Right ventricle myocardium superior (tissue), 1 donor: ENCODE measurements at regions not wholly inside any gene's neighbourhood (a gene's known extent, or its start where the extent isn't known, plus 50 kb on each side); places are given as distances from the start of the nearest gene placed in this dataset.
"Not testable (repeated sequence)": the region's sequence is repeated elsewhere in the genome, so short reads cannot be mapped to it uniquely, and the experiment has no call there.

Experiments used
- ATAC-seq: fragments of 200-7000 bp; cut with Tn5 transposase; one replicate; pipeline ENCODE4 v1.9.1; 2020; ENCODE audit warnings: mild to moderate bottlenecking; ENCODE audit not compliant: poor library complexity
- DNase-seq: peaks from one replicate; pipeline ENCODE4 v3.0.0-alpha.2; 2020
- intact Hi-C: fragments of 100-400 bp; cut with DNase I; formaldehyde crosslinking; loops from one replicate; pipeline ENCODE4 v1.11.2; 2022
- donor health status: DM: no; HTN: yes; CAD: no; lungs with severe emphysema.

GRCh38 chr2:121153516-121153915, 131.5 kb downstream of the TFCP2L1 start:
- DNase-seq, result no peak
- no peak for ATAC-seq
- intact Hi-C loops, result no loop called here

- no peak for DNase-seq
- peak; percentile 29 for ATAC-seq
- intact Hi-C loops, result no loop called here
These were observed 129.4 kb downstream of the TFCP2L1 start for GRCh38 chr2:121155502-121156056.

GRCh38 chr2:121157481-121157880, 127.5 kb downstream of the TFCP2L1 start:
- DNase-seq, ATAC-seq, intact Hi-C loops: not testable (repeated sequence)

- intact Hi-C loops, result no loop called here
- ATAC-seq (no peak), DNase-seq (no peak)
These were observed 125.5 kb downstream of the TFCP2L1 start for GRCh38 chr2:121159291-121160071.

- intact Hi-C loops, result no loop called here
- ATAC-seq (no peak), DNase-seq (no peak)
These were observed 124.6 kb downstream of the TFCP2L1 start for GRCh38 chr2:121160366-121160765.

- ATAC-seq, result no peak
- DNase-seq, result no peak
- intact Hi-C loops, result no loop called here
These were observed 123.7 kb downstream of the TFCP2L1 start for GRCh38 chr2:121161272-121161671.

- intact Hi-C loops, result no loop called here
- DNase-seq (no peak), ATAC-seq (no peak)
These were observed 122.1 kb downstream of the TFCP2L1 start for GRCh38 chr2:121162893-121163292.

- intact Hi-C loops, result no loop called here
- DNase-seq, result no peak
- ATAC-seq, result no peak
These were observed 121.0 kb downstream of the TFCP2L1 start for GRCh38 chr2:121164042-121164441.

GRCh38 chr2:121165038-121165542, 119.9 kb downstream of the TFCP2L1 start:
- DNase-seq, result no peak
- no peak for ATAC-seq
- intact Hi-C loops, result no loop called here
